ENCODE measurements at regions not wholly inside any gene's neighbourhood (a gene's known extent, or its start where the extent isn't known, plus 50 kb on each side); places are given as distances from the start of the nearest gene placed in this dataset.
"Not testable (repeated sequence)": the region's sequence is repeated elsewhere in the genome, so short reads cannot be mapped to it uniquely, and the experiment has no call there.

GRCh38 chr1:242936725-242937124, 318.4 kb downstream of the CEP170 start:
- TF ChIP-seq, protein P1, sequence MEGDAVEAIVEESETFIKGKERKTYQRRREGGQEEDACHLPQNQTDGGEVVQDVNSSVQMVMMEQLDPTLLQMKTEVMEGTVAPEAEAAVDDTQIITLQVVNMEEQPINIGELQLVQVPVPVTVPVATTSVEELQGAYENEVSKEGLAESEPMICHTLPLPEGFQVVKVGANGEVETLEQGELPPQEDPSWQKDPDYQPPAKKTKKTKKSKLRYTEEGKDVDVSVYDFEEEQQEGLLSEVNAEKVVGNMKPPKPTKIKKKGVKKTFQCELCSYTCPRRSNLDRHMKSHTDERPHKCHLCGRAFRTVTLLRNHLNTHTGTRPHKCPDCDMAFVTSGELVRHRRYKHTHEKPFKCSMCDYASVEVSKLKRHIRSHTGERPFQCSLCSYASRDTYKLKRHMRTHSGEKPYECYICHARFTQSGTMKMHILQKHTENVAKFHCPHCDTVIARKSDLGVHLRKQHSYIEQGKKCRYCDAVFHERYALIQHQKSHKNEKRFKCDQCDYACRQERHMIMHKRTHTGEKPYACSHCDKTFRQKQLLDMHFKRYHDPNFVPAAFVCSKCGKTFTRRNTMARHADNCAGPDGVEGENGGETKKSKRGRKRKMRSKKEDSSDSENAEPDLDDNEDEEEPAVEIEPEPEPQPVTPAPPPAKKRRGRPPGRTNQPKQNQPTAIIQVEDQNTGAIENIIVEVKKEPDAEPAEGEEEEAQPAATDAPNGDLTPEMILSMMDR (conservative IDR thresholded peaks at IDR 0.05 in 1 of 2, IDR thresholded peaks at IDR 0.05 in 1 of 2; ENCODE audit: low read depth in 1 of 2, low read length in 2 of 2) = not testable (repeated sequence)
- TF ChIP-seq EZH2 (IDR thresholded peaks at IDR 0.05; ENCODE audit: low read length, missing control alignments) = not testable (repeated sequence)
